Type B pancreatic cell (in vitro differentiated cells): ENCODE measurements at regions not wholly inside any gene's neighbourhood (a gene's known extent, or its start where the extent isn't known, plus 50 kb on each side); places are given as distances from the start of the nearest gene placed in this dataset.

Source experiments
- DNase-seq: peaks from one replicate; pipeline ENCODE4 v3.0.0; 2021; ENCODE audit warnings: mixed read lengths; ENCODE audit not compliant: unreplicated experiment; ENCODE audit errors: extremely low spot score
- H3K27ac Mint-ChIP-seq: 2 replicates; pipeline ENCODE4 v1.8.0; 2021; ENCODE audit warnings: mild to moderate bottlenecking, mixed read lengths
- H3K27me3 Mint-ChIP-seq: 2 replicates; pipeline ENCODE4 v1.8.0; 2021; ENCODE audit warnings: mixed read lengths
- H3K36me3 Mint-ChIP-seq: 2 replicates; pipeline ENCODE4 v1.8.0; 2021; ENCODE audit warnings: mixed read lengths
- H3K4me1 Mint-ChIP-seq: one replicate; pipeline ENCODE4 v1.8.0; 2021; ENCODE audit warnings: mixed read lengths; ENCODE audit not compliant: unreplicated experiment
- H3K4me3 Mint-ChIP-seq: 2 replicates; pipeline ENCODE4 v1.8.0; 2021; ENCODE audit warnings: mild to moderate bottlenecking, mixed read lengths
- H3K9me3 Mint-ChIP-seq: 2 replicates; pipeline ENCODE4 v1.8.0; 2021; ENCODE audit warnings: mixed read lengths
- CTCF ChIP-seq: fragments of 200-600 bp; sonication (generic); conservative IDR thresholded peaks from 2 replicates; pipeline ENCODE4 v1.5.0; 2021; ENCODE audit warnings: antibody characterized with exemption, mild to moderate bottlenecking

- Mint-ChIP-seq H3K27me3 (peaks cover 55% of the 10 kb centered on the region), H3K4me1 (no peaks in the 10 kb centered on the region), H3K4me3 (no peak overlapping the region), H3K27ac (no peak overlapping the region), H3K36me3 (no peaks in the 10 kb centered on the region), H3K9me3 (no peaks in the 10 kb centered on the region)
- no peak for DNase-seq
- no peak for TF ChIP-seq CTCF
These were observed 100.1 kb upstream of the SLC6A11 start for GRCh38 chr3:10715886-10716285.

GRCh38 chr3:10716964-10717363 is 99.1 kb upstream of the SLC6A11 start:
- Mint-ChIP-seq H3K27me3 (peaks cover 53% of the 10 kb centered on the region), H3K4me3 (no peak overlapping the region), H3K4me1 (no peaks in the 10 kb centered on the region), H3K27ac (no peak overlapping the region), H3K36me3 (no peaks in the 10 kb centered on the region), H3K9me3 (no peaks in the 10 kb centered on the region)
- no peak for DNase-seq
- TF ChIP-seq CTCF = no peak

- Mint-ChIP-seq H3K27me3 (peaks cover 52% of the 10 kb centered on the region), H3K9me3 (no peaks in the 10 kb centered on the region), H3K4me3 (no peak overlapping the region), H3K27ac (no peak overlapping the region), H3K4me1 (no peaks in the 10 kb centered on the region), H3K36me3 (no peaks in the 10 kb centered on the region)
- no peak for DNase-seq
- TF ChIP-seq CTCF = no peak
These were observed 98.3 kb upstream of the SLC6A11 start for GRCh38 chr3:10717756-10718155.

GRCh38 chr3:10721101-10721500 is 94.9 kb upstream of the SLC6A11 start:
- Mint-ChIP-seq H3K27ac (no peak overlapping the region), H3K9me3 (no peaks in the 10 kb centered on the region), H3K27me3 (peaks cover 51% of the 10 kb centered on the region), H3K36me3 (no peaks in the 10 kb centered on the region), H3K4me3 (no peak overlapping the region), H3K4me1 (no peaks in the 10 kb centered on the region)
- DNase-seq = no peak
- no peak for TF ChIP-seq CTCF

- Mint-ChIP-seq H3K9me3 (no peaks in the 10 kb centered on the region), H3K36me3 (no peaks in the 10 kb centered on the region), H3K27me3 (peaks cover 48% of the 10 kb centered on the region), H3K4me1 (no peaks in the 10 kb centered on the region), H3K4me3 (no peak overlapping the region), H3K27ac (no peak overlapping the region)
- DNase-seq = no peak
- no peak for TF ChIP-seq CTCF
These were observed 93.1 kb upstream of the SLC6A11 start for GRCh38 chr3:10722911-10723310.

- Mint-ChIP-seq H3K27ac (no peak overlapping the region), H3K4me1 (no peaks in the 10 kb centered on the region), H3K9me3 (no peaks in the 10 kb centered on the region), H3K36me3 (no peaks in the 10 kb centered on the region), H3K4me3 (no peak overlapping the region), H3K27me3 (peaks cover 50% of the 10 kb centered on the region)
- no peak for DNase-seq
- no peak for TF ChIP-seq CTCF
These were observed 92.0 kb upstream of the SLC6A11 start for GRCh38 chr3:10723991-10724390.
